HCT116 (cell line): ENCODE measurements at regions not wholly inside any gene's neighbourhood (a gene's known extent, or its start where the extent isn't known, plus 50 kb on each side); places are given as distances from the start of the nearest gene placed in this dataset.

Source experiments
- ATAC-seq: fragments of 200-7000 bp; cut with Tn5 transposase; 2 replicates; pipeline ENCODE4 v1.9.1; 2020; ENCODE audit warnings: mild to moderate bottlenecking, moderate library complexity
- BruUV-seq: library from RNA; stranded (reverse); fragments of 400-500 nt; replicated peaks from 2 replicates; lab custom pipeline; 2021; lab: Mats Ljungman, UMichigan
- CTCF ChIA-PET: fragments of 300-600 bp; sonication (Branson Sonifier 250); formaldehyde crosslinking; loops from one replicate; lab custom pipeline; 2021; ENCODE audit warnings: antibody characterized with exemption; lab: Charles Lee
- POLR2A ChIA-PET: fragments of 300-600, 350-600 bp; sonication (Branson Sonifier 250); formaldehyde crosslinking; loops from one replicate; lab custom pipeline; 2021; ENCODE audit warnings: antibody characterized with exemption; lab: Charles Lee
- RAD21 ChIA-PET, 2 experiments: fragments of 300-600 bp; sonication (Branson Sonifier 250); formaldehyde crosslinking; loops; one replicate each; lab custom pipeline; 2023; ENCODE audit warnings: low total read pairs in 2 of 2; ENCODE audit not compliant: uncharacterized antibody in 2 of 2, unreplicated experiment in 2 of 2, low non-redundant PET in 1 of 2; lab: Charles Lee
- DNase-seq: peaks from one replicate; pipeline ENCODE4 v3.0.0-alpha.2; 2010; ENCODE audit warnings: low read depth, low spot score
- H2AFZ ChIP-seq: fragments of 200-600 bp; shearing (Covaris generic), sonication (generic); 2 replicates; pipeline ENCODE4 v1.6.1; 2017; ENCODE audit warnings: low read depth, mixed run types, mixed read lengths, antibody characterized with exemption, low read length; ENCODE audit not compliant: poor library complexity, severe bottlenecking
- H3K27ac ChIP-seq: 2 replicates; pipeline ENCODE4 v1.5.1; 2012; ENCODE audit warnings: low read depth, low read length
- H3K27me3 ChIP-seq: fragments of 200-600 bp; sonication (generic); 2 replicates; pipeline ENCODE4 v1.6.1; 2016; ENCODE audit warnings: mixed run types, low read length, mixed read lengths; ENCODE audit not compliant: insufficient read depth
- H3K36me3 ChIP-seq, 2 experiments: fragments of 200-500 bp in 1 of 2; fragments of 200-600 bp in 1 of 2; sonication (Bioruptor generic) in 1 of 2; sonication (generic) in 1 of 2; 2 replicates each; pipeline versions ENCODE4 v1.5.1 to v1.6.1; 2014 to 2016; ENCODE audit warnings: low read length in 2 of 2, inconsistent platforms in 1 of 2, mixed read lengths in 1 of 2, mixed run types in 1 of 2; ENCODE audit not compliant: insufficient read depth in 2 of 2, control insufficient read depth in 1 of 2
- H3K4me1 ChIP-seq, 2 experiments: fragments of 200-600 bp in 1 of 2; sonication (generic) in 1 of 2; 2 replicates each; pipeline versions ENCODE4 v1.5.1 to v1.6.1; 2012 to 2017; ENCODE audit warnings: low read length in 2 of 2, inconsistent platforms in 1 of 2, mild to moderate bottlenecking in 1 of 2, mixed read lengths in 1 of 2, mixed run types in 1 of 2, moderate library complexity in 1 of 2; ENCODE audit not compliant: insufficient read depth in 2 of 2, control insufficient read depth in 1 of 2
- H3K4me2 ChIP-seq: fragments of 200-600 bp; sonication (generic); 2 replicates; pipeline ENCODE4 v1.6.1; 2017; ENCODE audit warnings: mixed run types, low read length, mixed read lengths
- H3K4me3 ChIP-seq, 2 experiments: fragments of 200-600 bp in 1 of 2; sonication (generic) in 1 of 2; replicated peaks in 1 of 2; 2 replicates each; pipeline ENCODE4 v1.5.1; 2011 to 2016; ENCODE audit warnings: low read length in 2 of 2, control low read depth in 1 of 2, low read depth in 1 of 2, mild to moderate bottlenecking in 1 of 2, mixed read lengths in 1 of 2, mixed run types in 1 of 2
- H3K79me2 ChIP-seq: fragments of 200-600 bp; sonication (generic); 2 replicates; pipeline ENCODE4 v1.6.1; 2017; ENCODE audit warnings: mild to moderate bottlenecking, mixed run types, low read length, moderate library complexity, mixed read lengths; ENCODE audit not compliant: insufficient read depth
- H3K9ac ChIP-seq: fragments of 200-600 bp; sonication (generic); 2 replicates; pipeline ENCODE4 v1.6.1; 2016; ENCODE audit warnings: low read length, mixed read lengths
- H3K9me2 ChIP-seq: fragments of 200-600 bp; sonication (generic), shearing (Covaris generic); 2 replicates; pipeline ENCODE4 v1.6.1; 2017; ENCODE audit warnings: mixed run types, mild to moderate bottlenecking, moderate library complexity; ENCODE audit not compliant: insufficient read depth
- H3K9me3 ChIP-seq, 2 experiments: fragments of 200-500 bp in 1 of 2; fragments of 200-600 bp in 1 of 2; sonication (Bioruptor generic) in 1 of 2; sonication (generic) in 1 of 2; 2 replicates each; pipeline ENCODE4 v1.6.1; 2014 to 2017; ENCODE audit warnings: low read length in 2 of 2, mixed read lengths in 2 of 2, inconsistent platforms in 1 of 2, low read depth in 1 of 2, mild to moderate bottlenecking in 1 of 2, mixed run types in 1 of 2, moderate library complexity in 1 of 2; ENCODE audit not compliant: control insufficient read depth in 1 of 2, insufficient read depth in 1 of 2
- H4K20me1 ChIP-seq: fragments of 200-600 bp; sonication (generic), shearing (Covaris generic); 2 replicates; pipeline ENCODE4 v1.6.1; 2017; ENCODE audit warnings: mixed run types, mild to moderate bottlenecking, moderate library complexity; ENCODE audit not compliant: insufficient read depth
- CBX3 ChIP-seq: IDR thresholded peaks from 2 replicates; pipeline ENCODE4 v1.6.1; 2012; ENCODE audit warnings: low read depth
- EGR1 ChIP-seq: IDR thresholded peaks from 2 replicates; pipeline ENCODE4 v1.6.1; 2012; ENCODE audit warnings: low read depth
- ELF1 ChIP-seq: IDR thresholded peaks from 2 replicates; pipeline ENCODE4 v1.6.1; 2012; ENCODE audit warnings: low read depth, borderline replicate concordance
- EZH2 ChIP-seq: fragments of 200-600 bp; sonication (generic); IDR thresholded peaks from 2 replicates; pipeline ENCODE4 v1.6.1; 2017; ENCODE audit warnings: antibody characterized with exemption, mixed run types
- EZH2phosphoT487 ChIP-seq: fragments of 200-600 bp; IDR thresholded peaks from 2 replicates; pipeline ENCODE4 v1.6.1; 2018; ENCODE audit warnings: antibody characterized with exemption, borderline replicate concordance
- FOSL1 ChIP-seq: IDR thresholded peaks from 2 replicates; pipeline ENCODE4 v1.6.1; 2012; ENCODE audit warnings: low read depth
- JUND ChIP-seq: IDR thresholded peaks from 2 replicates; pipeline ENCODE4 v1.6.1; 2012
- POLR2AphosphoS5 ChIP-seq: IDR thresholded peaks from 2 replicates; pipeline ENCODE4 v1.6.1; 2011; ENCODE audit warnings: mild to moderate bottlenecking, low read depth, low read length, moderate library complexity
- SP1 ChIP-seq: IDR thresholded peaks from 2 replicates; pipeline ENCODE4 v1.6.1; 2012; ENCODE audit warnings: low read depth
- ZFX ChIP-seq: fragments of 450-650 bp; IDR thresholded peaks from 2 replicates; pipeline ENCODE4 v1.6.1; 2017
- intact Hi-C: fragments of 100-400 bp; cut with micrococcal nuclease; formaldehyde crosslinking; loops from 2 replicates; pipeline ENCODE4 v1.10.0; 2022
- TF ChIP-seq, protein P1 (sequence below): IDR thresholded peaks from 2 replicates; pipeline ENCODE4 v1.6.1; 2011; ENCODE audit warnings: mild to moderate bottlenecking, low read length, moderate library complexity; ENCODE audit not compliant: insufficient replicate concordance; ENCODE audit errors: extremely low read depth

GRCh38 chr7:81577642-81578340 lies 192.1 kb downstream of the HGF start:
- DNase-seq = no peak
- H3K4me3 ChIP-seq = no peak overlapping the region
- intact Hi-C loops = no loop called here
- no peak overlapping the region for H3K9ac ChIP-seq
- no TSS peak for BruUV-seq
- H3K9me3 ChIP-seq = no peaks in the 10 kb centered on the region
- H3K36me3 ChIP-seq = no peaks in the 10 kb centered on the region
- no peaks in the 10 kb centered on the region for H3K79me2 ChIP-seq
- no peak overlapping the region for H3K4me2 ChIP-seq
- no peak for ATAC-seq
- ChIA-PET RAD21 (no interaction called here), POLR2A (no interaction called here), CTCF (no interaction called here)
- TF ChIP-seq CBX3 = no peak
- no peak for TF ChIP-seq EZH2phosphoT487
- TF ChIP-seq, protein P1, sequence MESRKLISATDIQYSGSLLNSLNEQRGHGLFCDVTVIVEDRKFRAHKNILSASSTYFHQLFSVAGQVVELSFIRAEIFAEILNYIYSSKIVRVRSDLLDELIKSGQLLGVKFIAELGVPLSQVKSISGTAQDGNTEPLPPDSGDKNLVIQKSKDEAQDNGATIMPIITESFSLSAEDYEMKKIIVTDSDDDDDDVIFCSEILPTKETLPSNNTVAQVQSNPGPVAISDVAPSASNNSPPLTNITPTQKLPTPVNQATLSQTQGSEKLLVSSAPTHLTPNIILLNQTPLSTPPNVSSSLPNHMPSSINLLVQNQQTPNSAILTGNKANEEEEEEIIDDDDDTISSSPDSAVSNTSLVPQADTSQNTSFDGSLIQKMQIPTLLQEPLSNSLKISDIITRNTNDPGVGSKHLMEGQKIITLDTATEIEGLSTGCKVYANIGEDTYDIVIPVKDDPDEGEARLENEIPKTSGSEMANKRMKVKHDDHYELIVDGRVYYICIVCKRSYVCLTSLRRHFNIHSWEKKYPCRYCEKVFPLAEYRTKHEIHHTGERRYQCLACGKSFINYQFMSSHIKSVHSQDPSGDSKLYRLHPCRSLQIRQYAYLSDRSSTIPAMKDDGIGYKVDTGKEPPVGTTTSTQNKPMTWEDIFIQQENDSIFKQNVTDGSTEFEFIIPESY = no peak
- no peaks in the 10 kb centered on the region for H3K4me1 ChIP-seq
- H3K27me3 ChIP-seq = no peaks in the 10 kb centered on the region
- no peaks in the 10 kb centered on the region for H4K20me1 ChIP-seq
- no peak overlapping the region for H2AFZ ChIP-seq
- H3K27ac ChIP-seq = no peak overlapping the region
- H3K9me2 ChIP-seq = no peaks in the 10 kb centered on the region

DNA sequence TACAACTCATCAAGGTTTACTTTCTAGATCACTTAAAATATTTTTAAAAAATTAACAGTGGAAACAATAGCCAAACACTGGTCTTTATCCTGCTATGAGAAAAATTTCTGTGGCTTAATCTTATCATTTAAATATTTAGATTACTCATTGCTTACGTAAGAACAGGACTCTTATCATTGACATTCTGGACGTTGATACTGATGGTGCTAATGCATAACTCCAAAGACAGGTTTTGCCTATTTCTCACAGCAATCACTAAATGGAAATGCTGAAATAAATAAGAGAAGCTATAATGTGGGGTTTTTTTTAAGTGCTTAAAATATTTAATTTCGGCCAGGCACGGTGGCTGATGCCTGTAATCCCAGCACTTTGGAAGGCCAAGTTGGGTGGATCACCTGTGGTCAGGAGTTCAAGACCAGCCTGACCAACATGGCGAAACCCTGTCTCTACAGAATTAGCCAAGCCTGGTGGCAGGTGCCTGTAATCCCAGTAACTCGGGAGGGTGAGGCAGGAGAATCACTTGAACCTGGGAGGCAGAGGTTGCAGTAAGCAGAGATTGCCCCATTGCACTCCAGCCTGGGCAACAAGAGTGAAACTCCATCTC lies 195.0 kb downstream of the HGF start:
- Histone ChIP-seq H2AFZ (no peak overlapping the region), H3K4me2 (no peak overlapping the region), H3K27me3 (no peaks in the 10 kb centered on the region), H3K4me3 (no peak overlapping the region), H3K36me3 (no peaks in the 10 kb centered on the region), H3K4me1 (no peaks in the 10 kb centered on the region), H4K20me1 (no peaks in the 10 kb centered on the region), H3K9me2 (no peaks in the 10 kb centered on the region), H3K79me2 (no peaks in the 10 kb centered on the region), H3K9me3 (no peaks in the 10 kb centered on the region), H3K9ac (no peak overlapping the region), H3K27ac (no peak overlapping the region)
- intact Hi-C loops = no loop called here
- DNase-seq (no peak), ATAC-seq (no peak)
- ChIA-PET RAD21 (no interaction called here), CTCF (no interaction called here), POLR2A (no interaction called here)
- BruUV-seq = no TSS peak
- no peak for TF ChIP-seq POLR2AphosphoS5
- no peak for TF ChIP-seq EGR1
- TF ChIP-seq ELF1 = no peak
- TF ChIP-seq, protein P1 = no peak
- TF ChIP-seq CBX3 = no peak
- TF ChIP-seq EZH2 = no peak
- no peak for TF ChIP-seq JUND
- no peak for TF ChIP-seq FOSL1
- no peak for TF ChIP-seq SP1
- TF ChIP-seq EZH2phosphoT487 = no peak
- no peak for TF ChIP-seq ZFX
